ENCODE measurements at regions not wholly inside any gene's neighbourhood (a gene's known extent, or its start where the extent isn't known, plus 50 kb on each side); places are given as distances from the start of the nearest gene placed in this dataset.

- no TSS peak for BruUV-seq (replicated peaks)
- no peak overlapping the region for H3K27ac ChIP-seq (ENCODE audit: low read length)
- CTCF ChIA-PET, result no interaction called here
- ATAC-seq (no peak), DNase-seq (ENCODE audit: low read depth, low spot score) (no peak)
- H3K4me1 ChIP-seq (ENCODE audit: control insufficient read depth, insufficient read depth, low read length), result no peaks in the 10 kb centered on the region
- POLR2A ChIA-PET, result no interaction called here
- no peaks in the 10 kb centered on the region for H3K36me3 ChIP-seq (ENCODE audit: control insufficient read depth, insufficient read depth, low read length)
- no peaks in the 10 kb centered on the region for H3K27me3 ChIP-seq (ENCODE audit: control insufficient read depth, insufficient read depth, low read length)
- TF ChIP-seq CTCF (IDR thresholded peaks at IDR 0.05), result peak; percentile 31; the same call in 1 of the 2 replicates
- no peak for TF ChIP-seq POLR2AphosphoS5 (IDR thresholded peaks at IDR 0.05; ENCODE audit: low read depth, low read length)
- no peak for TF ChIP-seq SIN3A (IDR thresholded peaks at IDR 0.05; ENCODE audit: borderline replicate concordance, insufficient read depth, low read depth, low read length)
- no peak for TF ChIP-seq TCF7L2 (IDR thresholded peaks at IDR 0.05; ENCODE audit: low read depth, low read length)
- no peak overlapping the region for H3K4me3 ChIP-seq (ENCODE audit: low read depth in 2 of 2, low read length in 2 of 2)
- in situ Hi-C loops (cut with HindIII; ENCODE audit: low pct_unique_long_range_greater_than_20kb, low sequenced_read_pairs) (no loop called here), intact Hi-C loops (cut with micrococcal nuclease; ENCODE audit: unreplicated experiment) (no loop called here)
- no peaks in the 10 kb centered on the region for H3K9me3 ChIP-seq (ENCODE audit: control insufficient read depth, insufficient read depth, low read depth, low read length)
Measured at GRCh38 chr16:48911700-48912099, 301.7 kb upstream of the N4BP1 start.

GRCh38 chr16:48910214-48910613, 300.2 kb upstream of the N4BP1 start:
- ChIA-PET CTCF (no interaction called here), POLR2A (no interaction called here)
- no peak for DNase-seq (ENCODE audit: low read depth, low spot score)
- H3K4me3 ChIP-seq (ENCODE audit: low read depth in 2 of 2, low read length in 2 of 2), result no peak overlapping the region
- H3K27ac ChIP-seq (ENCODE audit: low read length), result no peak overlapping the region
- no TSS peak for BruUV-seq (replicated peaks)
- H3K9me3 ChIP-seq (ENCODE audit: control insufficient read depth, insufficient read depth, low read depth, low read length), result no peaks in the 10 kb centered on the region
- TF ChIP-seq SIN3A (IDR thresholded peaks at IDR 0.05; ENCODE audit: borderline replicate concordance, insufficient read depth, low read depth, low read length) (no peak), REST (IDR thresholded peaks at IDR 0.05; ENCODE audit: insufficient read depth in 1 of 2, low read depth in 2 of 2, low read length in 1 of 2) (no peak), CTCF (IDR thresholded peaks at IDR 0.05) (no peak), TCF7L2 (IDR thresholded peaks at IDR 0.05; ENCODE audit: low read depth, low read length) (no peak), POLR2AphosphoS5 (IDR thresholded peaks at IDR 0.05; ENCODE audit: low read depth, low read length) (no peak)
- intact Hi-C loops (cut with micrococcal nuclease; ENCODE audit: unreplicated experiment), result no loop called here
- H3K4me1 ChIP-seq (ENCODE audit: control insufficient read depth, insufficient read depth, low read length), result no peaks in the 10 kb centered on the region
- no peak for ATAC-seq
- in situ Hi-C loops (cut with HindIII; ENCODE audit: low pct_unique_long_range_greater_than_20kb, low sequenced_read_pairs), result no loop called here
- H3K36me3 ChIP-seq (ENCODE audit: control insufficient read depth, insufficient read depth, low read length), result no peaks in the 10 kb centered on the region
- H3K27me3 ChIP-seq (ENCODE audit: control insufficient read depth, insufficient read depth, low read length), result no peaks in the 10 kb centered on the region

Data from Panc1 (cell line).